HG03575 (cell line): ENCODE measurements at regions not wholly inside any gene's neighbourhood (a gene's known extent, or its start where the extent isn't known, plus 50 kb on each side); places are given as distances from the start of the nearest gene placed in this dataset.

Experiments used
- ATAC-seq: cut with Tn5 transposase; IDR thresholded peaks from one replicate; pipeline ENCODE4 v1.9.1; 2021; ENCODE audit not compliant: unreplicated experiment, insufficient number of reproducible peaks, low FRiP score; ENCODE audit errors: extremely low read depth

DNA sequence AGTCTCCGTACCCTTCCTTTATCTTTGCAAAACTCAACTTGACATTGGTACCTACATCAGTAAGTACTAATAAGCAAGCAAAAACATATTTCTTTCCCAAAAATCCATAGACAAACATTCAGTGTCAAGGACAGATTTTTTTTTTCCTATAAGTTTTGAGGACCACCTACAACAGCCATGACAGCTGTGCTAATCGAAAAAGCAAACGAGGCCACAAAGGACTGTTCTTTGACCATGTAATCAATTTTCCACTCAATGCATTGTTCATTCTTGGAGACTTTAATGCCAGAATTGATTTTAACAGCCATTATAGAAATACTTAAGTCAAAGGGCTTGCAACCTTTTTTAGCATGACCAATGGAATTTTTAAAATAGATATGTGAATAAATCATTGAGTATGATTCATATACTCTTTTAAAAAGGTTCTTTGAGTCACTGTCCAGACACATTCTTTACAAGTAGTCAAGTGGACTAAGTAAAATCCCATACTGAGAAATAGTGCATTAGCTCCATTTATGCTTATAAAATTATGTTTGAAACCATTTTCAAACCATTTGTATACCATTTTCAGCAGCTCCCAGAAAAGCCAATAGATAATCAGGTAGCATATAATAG, 323.9 kb downstream of the MZT1 start:
- no peak for ATAC-seq

- no peak for ATAC-seq
Observed at GRCh38 chr13:72400856-72401255, 326.6 kb downstream of the MZT1 start.

GRCh38 chr13:72399351-72399750, 328.1 kb downstream of the MZT1 start:
- ATAC-seq, result no peak

DNA sequence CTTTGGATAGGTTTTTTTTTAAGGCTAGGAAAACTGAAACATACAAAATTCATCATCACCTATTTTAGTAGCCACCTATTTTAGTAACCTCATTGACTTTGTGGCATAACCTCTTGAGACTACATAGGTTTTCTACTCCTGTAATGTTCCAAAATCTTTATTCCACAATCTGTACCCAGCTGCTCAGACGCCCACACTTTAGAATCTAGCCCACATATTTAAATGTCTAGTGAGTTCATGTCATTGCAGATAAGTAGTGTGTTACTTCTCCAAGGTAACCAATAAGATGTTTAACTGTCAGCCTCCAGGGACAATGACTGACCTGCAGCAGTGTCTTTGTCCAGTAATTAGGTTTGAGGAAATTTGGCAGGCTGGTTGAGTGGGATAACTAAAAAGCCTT, 330.2 kb downstream of the MZT1 start:
- no peak for ATAC-seq

GRCh38 chr13:72390909-72391308, 336.5 kb downstream of the MZT1 start:
- ATAC-seq, result no peak

DNA sequence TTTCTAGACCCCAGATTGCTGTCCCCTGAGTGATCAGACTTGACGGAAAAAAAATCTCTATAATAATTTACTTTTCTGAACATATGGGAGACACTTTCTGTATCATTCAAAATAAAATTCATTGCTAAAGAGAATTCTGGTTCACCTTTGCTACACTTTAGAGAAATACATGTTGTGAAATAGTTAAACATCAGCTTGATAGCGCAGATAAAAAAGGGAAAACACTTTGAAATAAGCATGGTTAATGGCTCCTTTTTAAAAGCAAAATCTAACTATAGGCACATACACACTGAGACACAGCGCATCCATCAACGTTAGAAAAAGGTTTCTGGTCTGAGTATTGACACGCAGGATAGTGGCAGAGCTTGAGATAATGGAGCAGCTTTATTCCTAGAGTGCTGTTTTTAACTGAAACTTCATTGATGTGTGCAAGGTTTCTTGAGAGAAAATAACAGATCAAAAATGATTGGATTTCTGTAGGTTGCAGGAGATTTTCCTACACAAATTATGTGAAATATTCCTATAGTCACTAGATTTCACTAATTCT, 341.2 kb downstream of the MZT1 start:
- no peak for ATAC-seq

DNA sequence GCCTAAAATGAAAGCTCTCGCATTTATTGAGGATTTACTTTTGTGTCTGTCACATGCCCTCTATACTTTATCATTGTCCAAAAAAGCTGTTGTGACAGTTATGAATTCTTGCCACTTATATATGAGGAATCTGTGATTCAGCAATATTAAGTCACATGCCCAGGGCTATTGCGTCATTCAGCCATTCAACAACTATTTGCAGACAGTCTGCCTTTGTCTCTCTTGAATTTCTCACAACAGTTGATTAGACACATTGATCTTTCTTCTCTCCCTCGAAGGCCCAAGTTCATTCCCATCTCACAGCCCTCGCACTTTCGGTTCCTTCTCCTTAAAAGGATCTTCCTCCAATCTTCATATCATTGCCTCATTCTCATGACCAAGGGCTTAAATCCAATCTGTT, 342.6 kb downstream of the MZT1 start:
- no peak for ATAC-seq

GRCh38 chr13:72384186-72384823, 343.1 kb downstream of the MZT1 start:
- no peak for ATAC-seq

DNA sequence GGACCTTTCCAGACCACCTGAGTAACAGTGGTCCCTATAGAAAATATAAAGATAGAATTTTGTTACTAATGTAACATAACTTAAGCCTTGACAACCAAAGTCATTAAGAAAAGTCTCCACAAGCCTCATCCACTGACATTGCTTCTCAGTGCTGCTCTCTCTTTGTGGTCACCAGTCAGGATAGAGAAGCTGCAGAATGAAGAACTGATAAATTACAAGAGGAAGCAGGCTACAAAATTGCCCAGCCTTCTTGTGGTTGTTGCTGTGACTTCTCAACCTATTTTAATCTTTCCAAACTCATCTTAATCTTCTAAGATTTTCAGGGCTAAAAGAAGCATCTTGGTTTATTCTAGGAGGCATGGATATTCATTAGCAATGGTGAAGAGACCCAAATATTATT, 343.8 kb downstream of the MZT1 start:
- ATAC-seq, result no peak

GRCh38 chr13:72379581-72379980, 347.8 kb downstream of the MZT1 start:
- no peak for ATAC-seq

DNA sequence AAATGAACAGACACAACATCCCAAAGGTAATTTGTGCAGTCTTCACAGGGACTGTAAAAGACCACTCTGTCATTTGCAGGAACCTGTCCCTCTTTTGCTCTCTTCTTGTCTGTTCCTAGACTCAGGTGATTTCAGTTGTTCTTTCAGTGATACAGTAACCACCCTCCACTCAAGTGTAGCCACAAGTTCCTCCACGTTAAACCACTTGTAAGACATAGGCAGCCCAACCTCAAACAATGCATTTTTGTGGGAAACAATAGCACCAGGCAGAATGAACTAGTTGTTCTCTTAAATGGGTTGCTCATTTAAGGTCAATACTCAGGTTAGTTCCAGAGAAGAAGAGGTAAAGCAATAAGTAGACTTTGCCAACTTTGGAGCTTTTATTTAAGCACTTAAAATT, 359.4 kb downstream of the MZT1 start:
- no peak for ATAC-seq

DNA sequence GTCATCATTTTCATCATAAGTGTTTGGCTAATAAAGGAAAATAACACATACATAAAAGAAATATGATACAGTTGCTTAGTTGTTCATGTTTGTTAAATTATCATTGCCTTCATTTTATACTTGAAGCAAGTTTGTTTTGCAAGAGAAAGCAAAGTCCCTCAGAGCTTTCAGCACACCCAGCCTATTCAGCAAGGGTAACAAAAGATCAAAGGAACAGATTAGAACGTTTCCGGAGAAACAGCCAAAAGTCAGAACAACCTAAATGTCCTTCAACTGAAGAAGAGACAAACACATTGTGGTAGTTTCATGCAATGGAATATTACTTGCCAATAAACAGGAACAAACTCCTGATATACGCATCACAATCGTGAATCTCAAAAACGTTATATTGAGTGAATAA, 380.7 kb downstream of the MZT1 start:
- ATAC-seq, result no peak

GRCh38 chr13:72342364-72342763, 385.1 kb downstream of the MZT1 start:
- no peak for ATAC-seq

- no peak for ATAC-seq
Observed at GRCh38 chr13:72341904-72342303, 385.5 kb downstream of the MZT1 start.

GRCh38 chr13:72317346-72318109, 409.9 kb downstream of the MZT1 start:
- ATAC-seq, result no peak

- no peak for ATAC-seq
Observed at GRCh38 chr13:72316716-72317115, 410.7 kb downstream of the MZT1 start.

GRCh38 chr13:72315312-72315711, 412.1 kb downstream of the MZT1 start:
- no peak for ATAC-seq

- ATAC-seq, result no peak
Observed at GRCh38 chr13:72314210-72314609, 413.2 kb downstream of the MZT1 start.

DNA sequence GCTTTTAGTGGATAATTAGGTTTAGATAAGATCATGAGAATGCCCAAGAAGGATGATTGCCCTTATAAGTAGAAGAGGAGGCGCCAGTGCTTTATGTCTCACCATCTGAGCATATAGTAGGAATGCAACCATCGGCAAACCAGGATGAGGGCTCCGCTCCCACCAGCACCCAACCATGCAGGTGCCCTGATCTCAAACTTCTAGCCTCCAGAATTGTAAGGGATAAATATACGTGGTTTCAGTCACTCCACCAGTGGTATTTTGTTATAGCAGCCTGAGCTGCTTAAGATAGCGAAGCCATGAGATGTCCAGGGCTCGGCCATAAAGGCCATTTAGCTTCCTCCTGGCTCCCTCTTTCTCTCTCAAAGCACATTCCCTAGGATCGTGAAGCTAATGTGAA, 413.9 kb downstream of the MZT1 start:
- ATAC-seq, result no peak
